H9 (cell line): ENCODE measurements at regions not wholly inside any gene's neighbourhood (a gene's known extent, or its start where the extent isn't known, plus 50 kb on each side); places are given as distances from the start of the nearest gene placed in this dataset.

Source experiments
- DNase-seq: peaks from one replicate; pipeline ENCODE4 v3.0.0-alpha.2; 2017
- H2AFZ ChIP-seq: one replicate; pipeline ENCODE4 v1.6.1; 2013; ENCODE audit warnings: mild to moderate bottlenecking, low read length, control low read depth, moderate library complexity
- H2AK5ac ChIP-seq: 2 replicates; pipeline ENCODE4 v1.6.1; 2013; ENCODE audit warnings: low read length, control low read depth, mixed read lengths; ENCODE audit not compliant: insufficient read length
- H2BK120ac ChIP-seq: one replicate; pipeline ENCODE4 v1.6.1; 2013; ENCODE audit warnings: low read depth, mild to moderate bottlenecking, low read length, control low read depth, inconsistent platforms; ENCODE audit not compliant: poor library complexity, severe bottlenecking
- H2BK12ac ChIP-seq: 2 replicates; pipeline ENCODE4 v1.6.1; 2013; ENCODE audit warnings: low read length, control low read depth, mixed read lengths, low read depth; ENCODE audit not compliant: insufficient read length
- H2BK15ac ChIP-seq: 2 replicates; pipeline ENCODE4 v1.6.1; 2013; ENCODE audit warnings: low read depth, low read length, control low read depth
- H2BK20ac ChIP-seq: one replicate; pipeline ENCODE4 v1.6.1; 2013; ENCODE audit warnings: low read depth, mild to moderate bottlenecking, low read length, control low read depth, inconsistent platforms; ENCODE audit not compliant: poor library complexity, severe bottlenecking
- H2BK5ac ChIP-seq: 2 replicates; pipeline ENCODE4 v1.6.1; 2013; ENCODE audit warnings: low read length, control low read depth, mixed read lengths; ENCODE audit not compliant: insufficient read length
- H3K14ac ChIP-seq: 2 replicates; pipeline ENCODE4 v1.6.1; 2013; ENCODE audit warnings: low read length, control low read depth; ENCODE audit not compliant: insufficient read depth
- H3K18ac ChIP-seq: 2 replicates; pipeline ENCODE4 v1.6.1; 2013; ENCODE audit warnings: low read depth, mild to moderate bottlenecking, mixed read lengths, low read length, control low read depth; ENCODE audit not compliant: insufficient read length
- H3K23ac ChIP-seq: 2 replicates; pipeline ENCODE4 v1.6.1; 2013; ENCODE audit warnings: low read length, control low read depth, mixed read lengths, low read depth; ENCODE audit not compliant: insufficient read length
- H3K23me2 ChIP-seq: 2 replicates; pipeline ENCODE4 v1.6.1; 2013; ENCODE audit warnings: low read depth, mild to moderate bottlenecking, mixed read lengths, low read length, control low read depth; ENCODE audit not compliant: insufficient read length, poor library complexity, severe bottlenecking
- H3K27ac ChIP-seq: 2 replicates; pipeline ENCODE4 v1.5.1; 2013; ENCODE audit warnings: low read length, control low read depth, mixed read lengths, low read depth; ENCODE audit not compliant: insufficient read length
- H3K27me3 ChIP-seq: 2 replicates; pipeline ENCODE4 v1.6.1; 2013; ENCODE audit warnings: low read length, control low read depth, inconsistent platforms; ENCODE audit not compliant: insufficient read depth
- H3K4ac ChIP-seq: 2 replicates; pipeline ENCODE4 v1.6.1; 2013; ENCODE audit warnings: low read depth, mild to moderate bottlenecking, control low read depth, inconsistent platforms, low read length, moderate library complexity
- H3K4me1 ChIP-seq: 2 replicates; pipeline ENCODE4 v1.6.1; 2013; ENCODE audit warnings: low read length, control low read depth, inconsistent platforms; ENCODE audit not compliant: insufficient read depth
- H3K4me2 ChIP-seq: 2 replicates; pipeline ENCODE4 v1.6.1; 2013; ENCODE audit warnings: low read length, control low read depth, mixed read lengths; ENCODE audit not compliant: insufficient read length, insufficient read depth
- H3K56ac ChIP-seq: 2 replicates; pipeline ENCODE4 v1.6.1; 2013; ENCODE audit warnings: low read depth, mild to moderate bottlenecking, mixed read lengths, low read length, control low read depth; ENCODE audit not compliant: insufficient read length
- H3K79me1 ChIP-seq: 2 replicates; pipeline ENCODE4 v1.6.1; 2013; ENCODE audit warnings: low read depth, mild to moderate bottlenecking, moderate library complexity, low read length, control low read depth, inconsistent platforms; ENCODE audit not compliant: insufficient read depth, poor library complexity, severe bottlenecking
- H3K79me2 ChIP-seq: 2 replicates; pipeline ENCODE4 v1.6.1; 2013; ENCODE audit warnings: low read length, control low read depth, inconsistent platforms; ENCODE audit not compliant: insufficient read depth
- H3K9ac ChIP-seq: 2 replicates; pipeline ENCODE4 v1.6.1; 2013; ENCODE audit warnings: low read length, control low read depth, mixed read lengths; ENCODE audit not compliant: insufficient read length; ENCODE audit errors: extremely low read depth
- H3K9me3 ChIP-seq: one replicate; pipeline ENCODE4 v1.6.1; 2013; ENCODE audit warnings: low read depth, low read length, inconsistent platforms; ENCODE audit not compliant: control insufficient read depth
- H3T11ph ChIP-seq: one replicate; pipeline ENCODE4 v1.6.1; 2013; ENCODE audit warnings: mild to moderate bottlenecking, low read length, control low read depth, inconsistent platforms
- H4K20me1 ChIP-seq: one replicate; pipeline ENCODE4 v1.6.1; 2013; ENCODE audit not compliant: control insufficient read depth, insufficient read length, insufficient read depth
- H4K5ac ChIP-seq: 2 replicates; pipeline ENCODE4 v1.6.1; 2013; ENCODE audit warnings: low read depth, mild to moderate bottlenecking, mixed read lengths, low read length, control low read depth; ENCODE audit not compliant: insufficient read length
- H4K8ac ChIP-seq: replicated peaks from 2 replicates; pipeline ENCODE4 v1.6.1; 2013; ENCODE audit warnings: low read length, control low read depth, mixed read lengths, low read depth; ENCODE audit not compliant: insufficient read length
- H4K91ac ChIP-seq: 2 replicates; pipeline ENCODE4 v1.6.1; 2013; ENCODE audit warnings: low read depth, mild to moderate bottlenecking, moderate library complexity, mixed read lengths, low read length, control low read depth; ENCODE audit not compliant: insufficient read length
- H3K27ac Mint-ChIP-seq, 3 experiments: 2 replicates in 2 of 3; 3 replicates in 1 of 3; pipeline ENCODE4 v1.8.0; 2020 to 2021; ENCODE audit warnings: mixed read lengths in 3 of 3, mild to moderate bottlenecking in 1 of 3, moderate library complexity in 1 of 3
- H3K27me3 Mint-ChIP-seq: 2 replicates; pipeline ENCODE4 v1.8.0; 2021; ENCODE audit warnings: low read depth, mild to moderate bottlenecking, moderate library complexity, mixed read lengths
- H3K36me3 Mint-ChIP-seq, 3 experiments: 2 replicates in 2 of 3; 3 replicates in 1 of 3; pipeline ENCODE4 v1.8.0; 2020 to 2021; ENCODE audit warnings: low read depth in 3 of 3, mixed read lengths in 3 of 3; ENCODE audit not compliant: insufficient read depth in 1 of 3
- H3K4me1 Mint-ChIP-seq, 2 experiments: 2 replicates each; pipeline ENCODE4 v1.8.0; 2020; ENCODE audit warnings: mixed read lengths in 2 of 2
- H3K4me3 Mint-ChIP-seq, 2 experiments: 2 replicates in 1 of 2; 3 replicates in 1 of 2; pipeline ENCODE4 v1.8.0; 2020 to 2021; ENCODE audit warnings: mild to moderate bottlenecking in 2 of 2, mixed read lengths in 2 of 2, moderate library complexity in 1 of 2
- H3K9me3 Mint-ChIP-seq, 2 experiments: 2 replicates in 1 of 2; 3 replicates in 1 of 2; pipeline ENCODE4 v1.8.0; 2020; ENCODE audit warnings: mild to moderate bottlenecking in 2 of 2, mixed read lengths in 2 of 2, moderate library complexity in 1 of 2
- CTCF ChIP-seq: fragments of 200-600 bp; sonication (generic); conservative IDR thresholded peaks from 3 replicates; pipeline ENCODE4 v1.8.0; 2021; ENCODE audit warnings: antibody characterized with exemption, mild to moderate bottlenecking
- WGBS: extraction: QIAGEN DNeasy Blood & Tissue Kit; methylation state at CpG from one replicate; pipeline ENCODE4 v1.1.7; 2013; ENCODE audit warnings: missing lambda C conversion rate, low lambda C conversion rate, mixed read lengths; ENCODE audit not compliant: insufficient read length; ENCODE audit errors: extremely low coverage; 5-methylcytosine and 5-hydroxymethylcytosine counted together

GRCh38 chr3:86790884-86791549, 199.9 kb downstream of the VGLL3 start:
- DNase-seq, result no peak

More at GRCh38 chr3:86790884-86791549, 199.9 kb downstream of the VGLL3 start:
- Histone ChIP-seq H2BK5ac (no peak overlapping the region), H3K79me2 (no peaks in the 10 kb centered on the region), H2BK20ac (no peak overlapping the region), H3K23ac (no peak overlapping the region), H3K79me1 (no peaks in the 10 kb centered on the region), H4K20me1 (no peaks in the 10 kb centered on the region), H3K14ac (no peak overlapping the region), H3K23me2 (no peaks in the 10 kb centered on the region), H3K27me3 (no peaks in the 10 kb centered on the region), H2BK15ac (no peak overlapping the region), H3K4me1 (no peaks in the 10 kb centered on the region; the same call in 1 of the 2 replicates), H2AK5ac (no peak overlapping the region), H2BK120ac (no peak overlapping the region), H3T11ph (no peak overlapping the region), H3K4me2 (no peak overlapping the region), H3K9me3 (no peaks in the 10 kb centered on the region), H3K9ac (no peak overlapping the region), H2AFZ (no peak overlapping the region), H4K5ac (no peak overlapping the region), H4K8ac (no peak overlapping the region), H3K56ac (no peak overlapping the region), H2BK12ac (no peak overlapping the region), H4K91ac (no peak overlapping the region), H3K18ac (no peak overlapping the region), H3K4ac (no peak overlapping the region), H3K27ac (no peak overlapping the region)
- H3K9me3 Mint-ChIP-seq, result no peaks in the 10 kb centered on the region
- H3K36me3 Mint-ChIP-seq, result no peaks in the 10 kb centered on the region
- no peak for TF ChIP-seq CTCF
- no peaks in the 10 kb centered on the region for H3K27me3 Mint-ChIP-seq
- WGBS, result no CpG with 5 or more reads among the region's 4 CpGs
- peaks cover 13 to 14% of the 10 kb centered on the region in 2 experiments for H3K4me1 Mint-ChIP-seq
- no peak overlapping the region for H3K27ac Mint-ChIP-seq
- H3K4me3 Mint-ChIP-seq, result no peak overlapping the region
